ENCODE measurements at regions not wholly inside any gene's neighbourhood (a gene's known extent, or its start where the extent isn't known, plus 50 kb on each side); places are given as distances from the start of the nearest gene placed in this dataset.

DNA sequence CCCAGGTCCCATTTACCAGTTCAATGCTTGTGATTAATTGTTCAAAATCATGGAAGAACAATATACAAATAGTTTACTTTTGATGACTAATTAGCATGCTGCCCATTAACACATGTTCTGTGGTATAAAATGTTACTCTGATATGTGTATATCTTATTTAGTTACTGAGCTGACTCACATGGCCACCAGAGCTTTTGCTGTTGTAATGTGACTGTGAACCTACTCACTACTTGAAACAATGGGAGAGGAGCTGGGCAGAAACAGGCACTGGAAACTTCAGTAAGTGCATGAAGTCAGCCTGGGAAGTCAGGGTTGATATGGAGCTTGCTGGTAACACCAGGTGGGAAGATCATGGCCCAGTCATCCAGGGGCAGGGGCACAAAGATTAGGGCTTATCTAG, 72.7 kb upstream of the MAD2L1 start:
- H3K4me3 ChIP-seq (ENCODE audit: low read depth, low read length): no peak overlapping the region
- DNase-seq (ENCODE audit: low read depth, low spot score): no peak
- in situ Hi-C loops (cut with HindIII; ENCODE audit: low sequenced_read_pairs): no loop called here
- TF ChIP-seq, protein P1, sequence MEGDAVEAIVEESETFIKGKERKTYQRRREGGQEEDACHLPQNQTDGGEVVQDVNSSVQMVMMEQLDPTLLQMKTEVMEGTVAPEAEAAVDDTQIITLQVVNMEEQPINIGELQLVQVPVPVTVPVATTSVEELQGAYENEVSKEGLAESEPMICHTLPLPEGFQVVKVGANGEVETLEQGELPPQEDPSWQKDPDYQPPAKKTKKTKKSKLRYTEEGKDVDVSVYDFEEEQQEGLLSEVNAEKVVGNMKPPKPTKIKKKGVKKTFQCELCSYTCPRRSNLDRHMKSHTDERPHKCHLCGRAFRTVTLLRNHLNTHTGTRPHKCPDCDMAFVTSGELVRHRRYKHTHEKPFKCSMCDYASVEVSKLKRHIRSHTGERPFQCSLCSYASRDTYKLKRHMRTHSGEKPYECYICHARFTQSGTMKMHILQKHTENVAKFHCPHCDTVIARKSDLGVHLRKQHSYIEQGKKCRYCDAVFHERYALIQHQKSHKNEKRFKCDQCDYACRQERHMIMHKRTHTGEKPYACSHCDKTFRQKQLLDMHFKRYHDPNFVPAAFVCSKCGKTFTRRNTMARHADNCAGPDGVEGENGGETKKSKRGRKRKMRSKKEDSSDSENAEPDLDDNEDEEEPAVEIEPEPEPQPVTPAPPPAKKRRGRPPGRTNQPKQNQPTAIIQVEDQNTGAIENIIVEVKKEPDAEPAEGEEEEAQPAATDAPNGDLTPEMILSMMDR (IDR thresholded peaks at IDR 0.05; ENCODE audit: low read depth, low read length): no peak

DNA sequence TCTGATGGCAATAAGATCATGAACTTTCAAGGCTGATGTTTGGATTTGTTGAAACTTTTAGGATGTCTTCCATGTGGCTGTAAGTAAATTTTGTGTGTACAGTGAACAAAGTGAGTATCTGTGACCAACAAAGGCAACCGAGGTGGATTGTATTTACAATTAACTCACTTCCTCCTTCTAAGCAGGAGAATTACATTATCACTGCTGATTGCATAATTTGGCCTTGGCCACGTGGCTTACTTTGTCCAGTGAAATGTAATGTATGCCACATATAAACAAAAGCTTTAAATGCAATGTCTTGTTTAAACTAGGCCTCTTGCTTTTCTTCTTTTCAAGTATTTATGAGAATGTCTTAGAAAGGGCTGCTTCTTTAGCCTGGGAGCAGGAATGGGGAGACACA, 66.3 kb upstream of the MAD2L1 start:
- TF ChIP-seq, protein P1 (IDR thresholded peaks at IDR 0.05; ENCODE audit: low read depth, low read length): no peak
- DNase-seq (ENCODE audit: low read depth, low spot score): no peak
- in situ Hi-C loops (cut with HindIII; ENCODE audit: low sequenced_read_pairs): no loop called here
- H3K4me3 ChIP-seq (ENCODE audit: low read depth, low read length): no peak overlapping the region

DNA sequence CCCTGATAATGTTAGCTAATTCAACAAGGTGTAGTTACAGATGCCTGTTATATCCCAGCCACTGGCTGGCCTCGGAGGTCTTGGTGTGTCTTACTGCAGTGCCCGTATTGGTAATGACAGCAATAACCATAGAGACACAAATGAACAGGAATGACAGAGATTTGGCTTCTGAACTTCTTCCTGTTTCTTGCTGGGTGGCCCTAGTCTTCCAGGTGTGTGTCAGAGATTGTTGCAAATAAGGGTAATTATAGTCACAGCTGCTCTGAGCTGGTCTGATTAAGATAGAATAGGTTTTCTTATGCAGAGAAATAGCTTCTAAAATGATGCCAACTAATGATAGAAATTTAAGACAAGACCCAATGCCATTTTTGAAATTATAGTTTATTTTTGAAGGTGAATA, 64.1 kb upstream of the MAD2L1 start:
- DNase-seq (ENCODE audit: low read depth, low spot score): no peak
- TF ChIP-seq, protein P1 (IDR thresholded peaks at IDR 0.05; ENCODE audit: low read depth, low read length): no peak
- no peak overlapping the region for H3K4me3 ChIP-seq (ENCODE audit: low read depth, low read length)
- in situ Hi-C loops (cut with HindIII; ENCODE audit: low sequenced_read_pairs): no loop called here
